ENCODE measurements at regions not wholly inside any gene's neighbourhood (a gene's known extent, or its start where the extent isn't known, plus 50 kb on each side); places are given as distances from the start of the nearest gene placed in this dataset.

- TF ChIP-seq GATA3 (IDR thresholded peaks at IDR 0.05; ENCODE audit: low read depth, low read length) (no peak), GATA2 (IDR thresholded peaks at IDR 0.05; ENCODE audit: low read depth, low read length) (no peak)
These were observed 1355.4 kb downstream of the NSUN3 start for GRCh38 chr3:95418251-95418650.
